ENCODE measurements at regions not wholly inside any gene's neighbourhood (a gene's known extent, or its start where the extent isn't known, plus 50 kb on each side); places are given as distances from the start of the nearest gene placed in this dataset.
"Not testable (repeated sequence)": the region's sequence is repeated elsewhere in the genome, so short reads cannot be mapped to it uniquely, and the experiment has no call there.

- Histone ChIP-seq H3K36me3 (ENCODE audit: control insufficient read depth, insufficient read depth, low read length) (no peaks in the 10 kb centered on the region), H3K27me3 (replicated peaks; ENCODE audit: control insufficient read depth, insufficient read depth, low read length) (no peaks in the 10 kb centered on the region), H3K4me3 (ENCODE audit: low read depth, low read length) (no peak overlapping the region), H3K9me3 (no peaks in the 10 kb centered on the region), H3K4me1 (no peaks in the 10 kb centered on the region)
- intact Hi-C loops (cut with micrococcal nuclease; ENCODE audit: unreplicated experiment): no loop called here
- ChIA-PET CTCF (no interaction called here), POLR2A (no interaction called here)
- no peak for TF ChIP-seq CTCF (IDR thresholded peaks at IDR 0.05; ENCODE audit: insufficient read depth in 1 of 2, low read depth in 1 of 2, low read length in 1 of 2, severe bottlenecking in 1 of 2, unreplicated experiment in 1 of 2)
- BruUV-seq (replicated peaks): no TSS peak
- DNase-seq: no peak
- Mint-ChIP-seq H3K27ac (ENCODE audit: unreplicated experiment) (no peak overlapping the region), H3K4me3 (ENCODE audit: unreplicated experiment) (no peak overlapping the region), H3K27me3 (ENCODE audit: insufficient read depth, unreplicated experiment) (no peaks in the 10 kb centered on the region), H3K4me1 (ENCODE audit: low read depth, unreplicated experiment) (no peaks in the 10 kb centered on the region), H3K36me3 (ENCODE audit: insufficient read depth, unreplicated experiment) (no peaks in the 10 kb centered on the region), H3K9me3 (ENCODE audit: unreplicated experiment) (no peaks in the 10 kb centered on the region)
Observed at GRCh38 chr5:110001648-110002047, 311.9 kb downstream of the MAN2A1 start.

- no peak overlapping the region for H3K27ac Mint-ChIP-seq (ENCODE audit: unreplicated experiment)
- ChIA-PET POLR2A (no interaction called here), CTCF (no interaction called here)
- no peaks in the 10 kb centered on the region for H3K9me3 ChIP-seq
- no peaks in the 10 kb centered on the region for H3K36me3 Mint-ChIP-seq (ENCODE audit: insufficient read depth, unreplicated experiment)
- H3K4me3 ChIP-seq (ENCODE audit: low read depth, low read length): no peak overlapping the region
- TF ChIP-seq CTCF (IDR thresholded peaks at IDR 0.05; ENCODE audit: insufficient read depth in 1 of 2, low read depth in 1 of 2, low read length in 1 of 2, severe bottlenecking in 1 of 2, unreplicated experiment in 1 of 2): no peak
- BruUV-seq (replicated peaks): no TSS peak
- intact Hi-C loops (cut with micrococcal nuclease; ENCODE audit: unreplicated experiment): no loop called here
- no peak for DNase-seq
- H3K4me1 ChIP-seq: no peaks in the 10 kb centered on the region
- H3K36me3 ChIP-seq (ENCODE audit: control insufficient read depth, insufficient read depth, low read length): no peaks in the 10 kb centered on the region
- H3K4me1 Mint-ChIP-seq (ENCODE audit: low read depth, unreplicated experiment): no peaks in the 10 kb centered on the region
- H3K4me3 Mint-ChIP-seq (ENCODE audit: unreplicated experiment): no peak overlapping the region
- H3K27me3 ChIP-seq (replicated peaks; ENCODE audit: control insufficient read depth, insufficient read depth, low read length): no peaks in the 10 kb centered on the region
- H3K9me3 Mint-ChIP-seq (ENCODE audit: unreplicated experiment): no peaks in the 10 kb centered on the region
- no peaks in the 10 kb centered on the region for H3K27me3 Mint-ChIP-seq (ENCODE audit: insufficient read depth, unreplicated experiment)
Observed at GRCh38 chr5:110002652-110003051, 312.9 kb downstream of the MAN2A1 start.

GRCh38 chr5:110005907-110006562 lies 316.3 kb downstream of the MAN2A1 start:
- H3K9me3 Mint-ChIP-seq (ENCODE audit: unreplicated experiment); H3K4me3 Mint-ChIP-seq (ENCODE audit: unreplicated experiment); H3K27ac Mint-ChIP-seq (ENCODE audit: unreplicated experiment); BruUV-seq (replicated peaks); H3K27me3 ChIP-seq (replicated peaks; ENCODE audit: control insufficient read depth, insufficient read depth, low read length); H3K4me1 Mint-ChIP-seq (ENCODE audit: low read depth, unreplicated experiment); H3K9me3 ChIP-seq; intact Hi-C loops (cut with micrococcal nuclease; ENCODE audit: unreplicated experiment); H3K27me3 Mint-ChIP-seq (ENCODE audit: insufficient read depth, unreplicated experiment); H3K4me3 ChIP-seq (ENCODE audit: low read depth, low read length); H3K36me3 Mint-ChIP-seq (ENCODE audit: insufficient read depth, unreplicated experiment); CTCF ChIA-PET; H3K36me3 ChIP-seq (ENCODE audit: control insufficient read depth, insufficient read depth, low read length); H3K4me1 ChIP-seq; POLR2A ChIA-PET: not testable (repeated sequence)
- peak; percentile 15 to 40 for DNase-seq

GRCh38 chr5:110007101-110007500 lies 317.4 kb downstream of the MAN2A1 start:
- CTCF ChIA-PET: no interaction called here
- no peak overlapping the region for H3K4me3 ChIP-seq (ENCODE audit: low read depth, low read length)
- BruUV-seq (replicated peaks): no TSS peak
- H3K9me3 ChIP-seq: no peaks in the 10 kb centered on the region
- H3K27ac Mint-ChIP-seq (ENCODE audit: unreplicated experiment): no peak overlapping the region
- no peaks in the 10 kb centered on the region for H3K9me3 Mint-ChIP-seq (ENCODE audit: unreplicated experiment)
- H3K4me1 Mint-ChIP-seq (ENCODE audit: low read depth, unreplicated experiment): no peaks in the 10 kb centered on the region
- no peaks in the 10 kb centered on the region for H3K27me3 Mint-ChIP-seq (ENCODE audit: insufficient read depth, unreplicated experiment)
- no peak for DNase-seq
- H3K4me3 Mint-ChIP-seq (ENCODE audit: unreplicated experiment): no peak overlapping the region
- POLR2A ChIA-PET: no interaction called here
- intact Hi-C loops (cut with micrococcal nuclease; ENCODE audit: unreplicated experiment): no loop called here
- H3K36me3 Mint-ChIP-seq (ENCODE audit: insufficient read depth, unreplicated experiment): no peaks in the 10 kb centered on the region
- no peaks in the 10 kb centered on the region for H3K4me1 ChIP-seq
- no peak for TF ChIP-seq CTCF (IDR thresholded peaks at IDR 0.05; ENCODE audit: insufficient read depth in 1 of 2, low read depth in 1 of 2, low read length in 1 of 2, severe bottlenecking in 1 of 2, unreplicated experiment in 1 of 2)
- H3K36me3 ChIP-seq (ENCODE audit: control insufficient read depth, insufficient read depth, low read length): no peaks in the 10 kb centered on the region
- H3K27me3 ChIP-seq (replicated peaks; ENCODE audit: control insufficient read depth, insufficient read depth, low read length): no peaks in the 10 kb centered on the region
